H9 (cell line): ENCODE measurements at regions not wholly inside any gene's neighbourhood (a gene's known extent, or its start where the extent isn't known, plus 50 kb on each side); places are given as distances from the start of the nearest gene placed in this dataset.

Source experiments
- DNase-seq: peaks from one replicate; pipeline ENCODE4 v3.0.0-alpha.2; 2017
- H2AFZ ChIP-seq: one replicate; pipeline ENCODE4 v1.6.1; 2013; ENCODE audit warnings: mild to moderate bottlenecking, low read length, control low read depth, moderate library complexity
- H2AK5ac ChIP-seq: 2 replicates; pipeline ENCODE4 v1.6.1; 2013; ENCODE audit warnings: low read length, control low read depth, mixed read lengths; ENCODE audit not compliant: insufficient read length
- H2BK120ac ChIP-seq: one replicate; pipeline ENCODE4 v1.6.1; 2013; ENCODE audit warnings: low read depth, mild to moderate bottlenecking, low read length, control low read depth, inconsistent platforms; ENCODE audit not compliant: poor library complexity, severe bottlenecking
- H2BK12ac ChIP-seq: 2 replicates; pipeline ENCODE4 v1.6.1; 2013; ENCODE audit warnings: low read length, control low read depth, mixed read lengths, low read depth; ENCODE audit not compliant: insufficient read length
- H2BK15ac ChIP-seq: 2 replicates; pipeline ENCODE4 v1.6.1; 2013; ENCODE audit warnings: low read depth, low read length, control low read depth
- H2BK20ac ChIP-seq: one replicate; pipeline ENCODE4 v1.6.1; 2013; ENCODE audit warnings: low read depth, mild to moderate bottlenecking, low read length, control low read depth, inconsistent platforms; ENCODE audit not compliant: poor library complexity, severe bottlenecking
- H2BK5ac ChIP-seq: 2 replicates; pipeline ENCODE4 v1.6.1; 2013; ENCODE audit warnings: low read length, control low read depth, mixed read lengths; ENCODE audit not compliant: insufficient read length
- H3K14ac ChIP-seq: 2 replicates; pipeline ENCODE4 v1.6.1; 2013; ENCODE audit warnings: low read length, control low read depth; ENCODE audit not compliant: insufficient read depth
- H3K18ac ChIP-seq: 2 replicates; pipeline ENCODE4 v1.6.1; 2013; ENCODE audit warnings: low read depth, mild to moderate bottlenecking, mixed read lengths, low read length, control low read depth; ENCODE audit not compliant: insufficient read length
- H3K23ac ChIP-seq: 2 replicates; pipeline ENCODE4 v1.6.1; 2013; ENCODE audit warnings: low read length, control low read depth, mixed read lengths, low read depth; ENCODE audit not compliant: insufficient read length
- H3K23me2 ChIP-seq: 2 replicates; pipeline ENCODE4 v1.6.1; 2013; ENCODE audit warnings: low read depth, mild to moderate bottlenecking, mixed read lengths, low read length, control low read depth; ENCODE audit not compliant: insufficient read length, poor library complexity, severe bottlenecking
- H3K27ac ChIP-seq: 2 replicates; pipeline ENCODE4 v1.5.1; 2013; ENCODE audit warnings: low read length, control low read depth, mixed read lengths, low read depth; ENCODE audit not compliant: insufficient read length
- H3K27me3 ChIP-seq: 2 replicates; pipeline ENCODE4 v1.6.1; 2013; ENCODE audit warnings: low read length, control low read depth, inconsistent platforms; ENCODE audit not compliant: insufficient read depth
- H3K4ac ChIP-seq: 2 replicates; pipeline ENCODE4 v1.6.1; 2013; ENCODE audit warnings: low read depth, mild to moderate bottlenecking, control low read depth, inconsistent platforms, low read length, moderate library complexity
- H3K4me1 ChIP-seq: 2 replicates; pipeline ENCODE4 v1.6.1; 2013; ENCODE audit warnings: low read length, control low read depth, inconsistent platforms; ENCODE audit not compliant: insufficient read depth
- H3K4me2 ChIP-seq: 2 replicates; pipeline ENCODE4 v1.6.1; 2013; ENCODE audit warnings: low read length, control low read depth, mixed read lengths; ENCODE audit not compliant: insufficient read length, insufficient read depth
- H3K56ac ChIP-seq: 2 replicates; pipeline ENCODE4 v1.6.1; 2013; ENCODE audit warnings: low read depth, mild to moderate bottlenecking, mixed read lengths, low read length, control low read depth; ENCODE audit not compliant: insufficient read length
- H3K79me1 ChIP-seq: 2 replicates; pipeline ENCODE4 v1.6.1; 2013; ENCODE audit warnings: low read depth, mild to moderate bottlenecking, moderate library complexity, low read length, control low read depth, inconsistent platforms; ENCODE audit not compliant: insufficient read depth, poor library complexity, severe bottlenecking
- H3K79me2 ChIP-seq: 2 replicates; pipeline ENCODE4 v1.6.1; 2013; ENCODE audit warnings: low read length, control low read depth, inconsistent platforms; ENCODE audit not compliant: insufficient read depth
- H3K9ac ChIP-seq: 2 replicates; pipeline ENCODE4 v1.6.1; 2013; ENCODE audit warnings: low read length, control low read depth, mixed read lengths; ENCODE audit not compliant: insufficient read length; ENCODE audit errors: extremely low read depth
- H3K9me3 ChIP-seq: one replicate; pipeline ENCODE4 v1.6.1; 2013; ENCODE audit warnings: low read depth, low read length, inconsistent platforms; ENCODE audit not compliant: control insufficient read depth
- H3T11ph ChIP-seq: one replicate; pipeline ENCODE4 v1.6.1; 2013; ENCODE audit warnings: mild to moderate bottlenecking, low read length, control low read depth, inconsistent platforms
- H4K20me1 ChIP-seq: one replicate; pipeline ENCODE4 v1.6.1; 2013; ENCODE audit not compliant: control insufficient read depth, insufficient read length, insufficient read depth
- H4K5ac ChIP-seq: 2 replicates; pipeline ENCODE4 v1.6.1; 2013; ENCODE audit warnings: low read depth, mild to moderate bottlenecking, mixed read lengths, low read length, control low read depth; ENCODE audit not compliant: insufficient read length
- H4K8ac ChIP-seq: replicated peaks from 2 replicates; pipeline ENCODE4 v1.6.1; 2013; ENCODE audit warnings: low read length, control low read depth, mixed read lengths, low read depth; ENCODE audit not compliant: insufficient read length
- H4K91ac ChIP-seq: 2 replicates; pipeline ENCODE4 v1.6.1; 2013; ENCODE audit warnings: low read depth, mild to moderate bottlenecking, moderate library complexity, mixed read lengths, low read length, control low read depth; ENCODE audit not compliant: insufficient read length
- H3K27ac Mint-ChIP-seq, 3 experiments: 2 replicates in 2 of 3; 3 replicates in 1 of 3; pipeline ENCODE4 v1.8.0; 2020 to 2021; ENCODE audit warnings: mixed read lengths in 3 of 3, mild to moderate bottlenecking in 1 of 3, moderate library complexity in 1 of 3
- H3K27me3 Mint-ChIP-seq: 2 replicates; pipeline ENCODE4 v1.8.0; 2021; ENCODE audit warnings: low read depth, mild to moderate bottlenecking, moderate library complexity, mixed read lengths
- H3K36me3 Mint-ChIP-seq, 3 experiments: 2 replicates in 2 of 3; 3 replicates in 1 of 3; pipeline ENCODE4 v1.8.0; 2020 to 2021; ENCODE audit warnings: low read depth in 3 of 3, mixed read lengths in 3 of 3; ENCODE audit not compliant: insufficient read depth in 1 of 3
- H3K4me1 Mint-ChIP-seq, 2 experiments: 2 replicates each; pipeline ENCODE4 v1.8.0; 2020; ENCODE audit warnings: mixed read lengths in 2 of 2
- H3K4me3 Mint-ChIP-seq, 2 experiments: 2 replicates in 1 of 2; 3 replicates in 1 of 2; pipeline ENCODE4 v1.8.0; 2020 to 2021; ENCODE audit warnings: mild to moderate bottlenecking in 2 of 2, mixed read lengths in 2 of 2, moderate library complexity in 1 of 2
- H3K9me3 Mint-ChIP-seq, 2 experiments: 2 replicates in 1 of 2; 3 replicates in 1 of 2; pipeline ENCODE4 v1.8.0; 2020; ENCODE audit warnings: mild to moderate bottlenecking in 2 of 2, mixed read lengths in 2 of 2, moderate library complexity in 1 of 2
- TF ChIP-seq, protein P1 (sequence below): fragments of 200-600 bp; sonication (generic); conservative IDR thresholded peaks from 3 replicates; pipeline ENCODE4 v1.8.0; 2021; ENCODE audit warnings: antibody characterized with exemption, mild to moderate bottlenecking

GRCh38 chr1:239892602-239893001 is 199.1 kb upstream of the FMN2 start:
- Histone ChIP-seq H3K23ac (no peak overlapping the region), H3K56ac (no peak overlapping the region), H2BK20ac (no peak overlapping the region), H3K27ac (no peak overlapping the region), H3K14ac (no peak overlapping the region), H3K4ac (no peak overlapping the region), H2BK5ac (no peak overlapping the region), H3K79me2 (no peaks in the 10 kb centered on the region), H3K9ac (no peak overlapping the region), H3K9me3 (no peaks in the 10 kb centered on the region), H2AK5ac (no peak overlapping the region), H2BK120ac (no peak overlapping the region), H3K27me3 (no peaks in the 10 kb centered on the region; the same call in 1 of the 2 replicates), H2AFZ (no peak overlapping the region), H3K4me1 (peaks cover 6% of the 10 kb centered on the region; the same call in 1 of the 2 replicates), H2BK15ac (no peak overlapping the region), H3T11ph (no peak overlapping the region), H4K91ac (no peak overlapping the region), H3K23me2 (no peaks in the 10 kb centered on the region), H4K8ac (no peak overlapping the region), H3K18ac (no peak overlapping the region), H3K4me2 (no peak overlapping the region), H2BK12ac (no peak overlapping the region), H4K5ac (no peak overlapping the region), H3K79me1 (no peaks in the 10 kb centered on the region), H4K20me1 (no peaks in the 10 kb centered on the region)
- H3K4me1 Mint-ChIP-seq = peaks cover 9 to 11% of the 10 kb centered on the region in 2 experiments
- no peak for DNase-seq
- no peaks in the 10 kb centered on the region for H3K9me3 Mint-ChIP-seq
- H3K4me3 Mint-ChIP-seq = no peak overlapping the region
- TF ChIP-seq, protein P1, sequence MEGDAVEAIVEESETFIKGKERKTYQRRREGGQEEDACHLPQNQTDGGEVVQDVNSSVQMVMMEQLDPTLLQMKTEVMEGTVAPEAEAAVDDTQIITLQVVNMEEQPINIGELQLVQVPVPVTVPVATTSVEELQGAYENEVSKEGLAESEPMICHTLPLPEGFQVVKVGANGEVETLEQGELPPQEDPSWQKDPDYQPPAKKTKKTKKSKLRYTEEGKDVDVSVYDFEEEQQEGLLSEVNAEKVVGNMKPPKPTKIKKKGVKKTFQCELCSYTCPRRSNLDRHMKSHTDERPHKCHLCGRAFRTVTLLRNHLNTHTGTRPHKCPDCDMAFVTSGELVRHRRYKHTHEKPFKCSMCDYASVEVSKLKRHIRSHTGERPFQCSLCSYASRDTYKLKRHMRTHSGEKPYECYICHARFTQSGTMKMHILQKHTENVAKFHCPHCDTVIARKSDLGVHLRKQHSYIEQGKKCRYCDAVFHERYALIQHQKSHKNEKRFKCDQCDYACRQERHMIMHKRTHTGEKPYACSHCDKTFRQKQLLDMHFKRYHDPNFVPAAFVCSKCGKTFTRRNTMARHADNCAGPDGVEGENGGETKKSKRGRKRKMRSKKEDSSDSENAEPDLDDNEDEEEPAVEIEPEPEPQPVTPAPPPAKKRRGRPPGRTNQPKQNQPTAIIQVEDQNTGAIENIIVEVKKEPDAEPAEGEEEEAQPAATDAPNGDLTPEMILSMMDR = no peak
- no peak overlapping the region for H3K27ac Mint-ChIP-seq
- peaks cover 0 to 9% (median 5%) of the 10 kb centered on the region in 3 experiments; a peak in 3 of 7 replicates for H3K36me3 Mint-ChIP-seq
- H3K27me3 Mint-ChIP-seq = no peaks in the 10 kb centered on the region
